ENCODE measurements at regions not wholly inside any gene's neighbourhood (a gene's known extent, or its start where the extent isn't known, plus 50 kb on each side); places are given as distances from the start of the nearest gene placed in this dataset.
"Not testable (repeated sequence)": the region's sequence is repeated elsewhere in the genome, so short reads cannot be mapped to it uniquely, and the experiment has no call there.

DNA sequence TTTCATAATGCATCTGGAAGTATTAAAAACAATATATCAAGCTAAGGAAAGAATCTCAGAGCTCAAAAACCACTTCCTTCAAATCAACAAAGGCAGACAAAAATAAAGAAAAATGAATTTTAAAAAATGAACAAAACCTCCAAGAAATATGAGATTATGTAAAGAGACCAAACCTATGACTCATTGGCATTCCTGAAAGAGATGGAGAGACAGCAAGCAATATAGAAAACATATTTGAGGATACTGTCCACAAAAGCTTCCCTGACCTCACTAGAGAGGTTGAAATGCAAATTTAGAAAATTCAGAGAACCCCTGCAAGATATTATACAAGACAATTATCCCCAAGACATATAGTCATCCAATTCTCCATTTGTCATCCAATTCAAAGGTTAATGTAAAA lies 311.3 kb upstream of the SOX9 start:
- Histone ChIP-seq H3K4me3 (ENCODE audit: low read depth, low read length, poor library complexity, severe bottlenecking) (no peak overlapping the region), H3K9me3 (ENCODE audit: low read depth, low read length, poor library complexity, severe bottlenecking) (no peaks in the 10 kb centered on the region), H3K4me1 (ENCODE audit: insufficient read depth, low read length, poor library complexity, severe bottlenecking) (no peaks in the 10 kb centered on the region), H3K36me3 (ENCODE audit: insufficient read depth, low read length, poor library complexity, severe bottlenecking) (no peaks in the 10 kb centered on the region), H3K27ac (ENCODE audit: low read depth, low read length, poor library complexity, severe bottlenecking) (no peak overlapping the region), H3K27me3 (replicated peaks; ENCODE audit: insufficient read depth, low read depth, low read length, poor library complexity) (no peaks in the 10 kb centered on the region)
- intact Hi-C loops (cut with micrococcal nuclease; ENCODE audit: unreplicated experiment) = no loop called here
- TF ChIP-seq, protein P1, sequence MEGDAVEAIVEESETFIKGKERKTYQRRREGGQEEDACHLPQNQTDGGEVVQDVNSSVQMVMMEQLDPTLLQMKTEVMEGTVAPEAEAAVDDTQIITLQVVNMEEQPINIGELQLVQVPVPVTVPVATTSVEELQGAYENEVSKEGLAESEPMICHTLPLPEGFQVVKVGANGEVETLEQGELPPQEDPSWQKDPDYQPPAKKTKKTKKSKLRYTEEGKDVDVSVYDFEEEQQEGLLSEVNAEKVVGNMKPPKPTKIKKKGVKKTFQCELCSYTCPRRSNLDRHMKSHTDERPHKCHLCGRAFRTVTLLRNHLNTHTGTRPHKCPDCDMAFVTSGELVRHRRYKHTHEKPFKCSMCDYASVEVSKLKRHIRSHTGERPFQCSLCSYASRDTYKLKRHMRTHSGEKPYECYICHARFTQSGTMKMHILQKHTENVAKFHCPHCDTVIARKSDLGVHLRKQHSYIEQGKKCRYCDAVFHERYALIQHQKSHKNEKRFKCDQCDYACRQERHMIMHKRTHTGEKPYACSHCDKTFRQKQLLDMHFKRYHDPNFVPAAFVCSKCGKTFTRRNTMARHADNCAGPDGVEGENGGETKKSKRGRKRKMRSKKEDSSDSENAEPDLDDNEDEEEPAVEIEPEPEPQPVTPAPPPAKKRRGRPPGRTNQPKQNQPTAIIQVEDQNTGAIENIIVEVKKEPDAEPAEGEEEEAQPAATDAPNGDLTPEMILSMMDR (conservative IDR thresholded peaks at IDR 0.05; ENCODE audit: low read depth, low read length) = no peak
- no peak for TF ChIP-seq EZH2 (IDR thresholded peaks at IDR 0.05; ENCODE audit: borderline replicate concordance, low read depth, low read length, poor library complexity, severe bottlenecking)
- CTCF ChIA-PET = no interaction called here
- POLR2A ChIA-PET (ENCODE audit: low non-redundant PET) = no interaction called here
- no peak for DNase-seq (ENCODE audit: low spot score)
- no TSS peak for BruUV-seq (replicated peaks)

- intact Hi-C loops (cut with micrococcal nuclease; ENCODE audit: unreplicated experiment); BruUV-seq (replicated peaks); POLR2A ChIA-PET (ENCODE audit: low non-redundant PET); H3K27ac ChIP-seq (ENCODE audit: low read depth, low read length, poor library complexity, severe bottlenecking); H3K9me3 ChIP-seq (ENCODE audit: low read depth, low read length, poor library complexity, severe bottlenecking); H3K27me3 ChIP-seq (replicated peaks; ENCODE audit: insufficient read depth, low read depth, low read length, poor library complexity); H3K4me3 ChIP-seq (ENCODE audit: low read depth, low read length, poor library complexity, severe bottlenecking); H3K36me3 ChIP-seq (ENCODE audit: insufficient read depth, low read length, poor library complexity, severe bottlenecking); DNase-seq (ENCODE audit: low spot score); H3K4me1 ChIP-seq (ENCODE audit: insufficient read depth, low read length, poor library complexity, severe bottlenecking); CTCF ChIA-PET: not testable (repeated sequence)
Measured at GRCh38 chr17:71813861-71814260, 307.0 kb upstream of the SOX9 start.

- H3K36me3 ChIP-seq (ENCODE audit: insufficient read depth, low read length, poor library complexity, severe bottlenecking) = no peaks in the 10 kb centered on the region
- ChIA-PET CTCF (no interaction called here), POLR2A (ENCODE audit: low non-redundant PET) (no interaction called here)
- no peak overlapping the region for H3K27ac ChIP-seq (ENCODE audit: low read depth, low read length, poor library complexity, severe bottlenecking)
- H3K27me3 ChIP-seq (replicated peaks; ENCODE audit: insufficient read depth, low read depth, low read length, poor library complexity) = no peaks in the 10 kb centered on the region
- BruUV-seq (replicated peaks) = no TSS peak
- H3K9me3 ChIP-seq (ENCODE audit: low read depth, low read length, poor library complexity, severe bottlenecking) = no peaks in the 10 kb centered on the region
- DNase-seq (ENCODE audit: low spot score) = no peak
- H3K4me1 ChIP-seq (ENCODE audit: insufficient read depth, low read length, poor library complexity, severe bottlenecking) = peaks cover 10% of the 10 kb centered on the region
- intact Hi-C loops (cut with micrococcal nuclease; ENCODE audit: unreplicated experiment) = no loop called here
- no peak for TF ChIP-seq EZH2 (IDR thresholded peaks at IDR 0.05; ENCODE audit: borderline replicate concordance, low read depth, low read length, poor library complexity, severe bottlenecking)
- TF ChIP-seq, protein P1 (conservative IDR thresholded peaks at IDR 0.05; ENCODE audit: low read depth, low read length) = no peak
- H3K4me3 ChIP-seq (ENCODE audit: low read depth, low read length, poor library complexity, severe bottlenecking) = no peak overlapping the region
Measured at GRCh38 chr17:71821511-71821910, 299.3 kb upstream of the SOX9 start.

DNA sequence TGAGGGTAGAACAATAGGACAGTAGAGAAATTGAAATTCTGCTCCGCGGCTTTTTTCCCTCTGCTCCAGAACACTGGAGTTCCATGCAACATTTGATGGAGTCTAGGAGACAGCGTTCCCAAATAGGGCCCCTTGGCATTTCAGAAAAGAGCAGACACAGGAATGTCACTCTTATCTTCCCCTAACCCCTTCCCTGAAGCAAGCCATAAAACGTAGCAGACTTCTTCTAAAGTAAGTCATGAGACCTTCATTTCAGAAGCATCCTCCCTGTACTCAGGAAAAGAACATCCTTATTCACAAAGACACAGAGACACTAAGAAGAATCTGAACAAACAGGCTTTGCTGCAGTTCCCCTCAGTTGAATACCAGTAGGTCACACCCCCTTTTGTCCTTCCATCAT lies 296.1 kb upstream of the SOX9 start:
- H3K27ac ChIP-seq (ENCODE audit: low read depth, low read length, poor library complexity, severe bottlenecking) = no peak overlapping the region
- TF ChIP-seq, protein P1 (conservative IDR thresholded peaks at IDR 0.05; ENCODE audit: low read depth, low read length) = no peak
- no peak for TF ChIP-seq EZH2 (IDR thresholded peaks at IDR 0.05; ENCODE audit: borderline replicate concordance, low read depth, low read length, poor library complexity, severe bottlenecking)
- ChIA-PET POLR2A (ENCODE audit: low non-redundant PET) (no interaction called here), CTCF (no interaction called here)
- no TSS peak for BruUV-seq (replicated peaks)
- H3K27me3 ChIP-seq (replicated peaks; ENCODE audit: insufficient read depth, low read depth, low read length, poor library complexity) = no peaks in the 10 kb centered on the region
- H3K36me3 ChIP-seq (ENCODE audit: insufficient read depth, low read length, poor library complexity, severe bottlenecking) = no peaks in the 10 kb centered on the region
- no peak for DNase-seq (ENCODE audit: low spot score)
- H3K4me1 ChIP-seq (ENCODE audit: insufficient read depth, low read length, poor library complexity, severe bottlenecking) = peaks cover 36% of the 10 kb centered on the region
- H3K9me3 ChIP-seq (ENCODE audit: low read depth, low read length, poor library complexity, severe bottlenecking) = no peaks in the 10 kb centered on the region
- no peak overlapping the region for H3K4me3 ChIP-seq (ENCODE audit: low read depth, low read length, poor library complexity, severe bottlenecking)
- intact Hi-C loops (cut with micrococcal nuclease; ENCODE audit: unreplicated experiment) = no loop called here
